Upper lobe of left lung (tissue), 4 donors: ENCODE measurements at regions not wholly inside any gene's neighbourhood (a gene's known extent, or its start where the extent isn't known, plus 50 kb on each side); places are given as distances from the start of the nearest gene placed in this dataset.

Source experiments
- POLR2AphosphoS5 ChIP-seq, 2 donors: sonication (generic); formaldehyde crosslinking; IDR thresholded peaks; one replicate each; pipeline ENCODE4 v1.5.1; 2017; ENCODE audit warnings: antibody characterized with exemption in 2 of 2
- TF ChIP-seq, protein P1 (sequence below), 6 experiments: fragments of 450-650 bp in 4 of 6; fragments of 200-600 bp in 2 of 6; sonication (generic) in 2 of 6; IDR thresholded peaks; one replicate each; pipeline ENCODE4 v1.5.1; 2016 to 2019; ENCODE audit warnings: antibody characterized with exemption in 6 of 6

- TF ChIP-seq, protein P1, sequence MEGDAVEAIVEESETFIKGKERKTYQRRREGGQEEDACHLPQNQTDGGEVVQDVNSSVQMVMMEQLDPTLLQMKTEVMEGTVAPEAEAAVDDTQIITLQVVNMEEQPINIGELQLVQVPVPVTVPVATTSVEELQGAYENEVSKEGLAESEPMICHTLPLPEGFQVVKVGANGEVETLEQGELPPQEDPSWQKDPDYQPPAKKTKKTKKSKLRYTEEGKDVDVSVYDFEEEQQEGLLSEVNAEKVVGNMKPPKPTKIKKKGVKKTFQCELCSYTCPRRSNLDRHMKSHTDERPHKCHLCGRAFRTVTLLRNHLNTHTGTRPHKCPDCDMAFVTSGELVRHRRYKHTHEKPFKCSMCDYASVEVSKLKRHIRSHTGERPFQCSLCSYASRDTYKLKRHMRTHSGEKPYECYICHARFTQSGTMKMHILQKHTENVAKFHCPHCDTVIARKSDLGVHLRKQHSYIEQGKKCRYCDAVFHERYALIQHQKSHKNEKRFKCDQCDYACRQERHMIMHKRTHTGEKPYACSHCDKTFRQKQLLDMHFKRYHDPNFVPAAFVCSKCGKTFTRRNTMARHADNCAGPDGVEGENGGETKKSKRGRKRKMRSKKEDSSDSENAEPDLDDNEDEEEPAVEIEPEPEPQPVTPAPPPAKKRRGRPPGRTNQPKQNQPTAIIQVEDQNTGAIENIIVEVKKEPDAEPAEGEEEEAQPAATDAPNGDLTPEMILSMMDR (IDR thresholded peaks at IDR 0.05), result no peak
- TF ChIP-seq POLR2AphosphoS5 (IDR thresholded peaks at IDR 0.05), result no peak
Measured at GRCh38 chr4:129371065-129371464, 275.1 kb downstream of the C4orf33 start.
